Fibroblast of lung (primary cell): ENCODE measurements at regions not wholly inside any gene's neighbourhood (a gene's known extent, or its start where the extent isn't known, plus 50 kb on each side); places are given as distances from the start of the nearest gene placed in this dataset.

Experiments used
- DNase-seq, 2 donors: peaks; one replicate each; pipeline versions ENCODE4 v3.0.0 to v3.0.0-alpha.2; 2010; ENCODE audit warnings: low read depth in 2 of 2
- H2AFZ ChIP-seq: 2 replicates; pipeline ENCODE4 v1.5.1; 2012; ENCODE audit warnings: low read length, control low read depth, inconsistent platforms
- H3K27ac ChIP-seq: 2 replicates; pipeline ENCODE4 v1.5.1; 2011; ENCODE audit warnings: low read length, control low read depth; ENCODE audit not compliant: insufficient read depth
- H3K27me3 ChIP-seq: 2 replicates; pipeline ENCODE4 v1.5.1; 2011; ENCODE audit warnings: mild to moderate bottlenecking, low read length; ENCODE audit not compliant: control insufficient read depth, insufficient read depth
- H3K36me3 ChIP-seq: 2 replicates; pipeline ENCODE4 v1.5.1; 2011; ENCODE audit warnings: low read length; ENCODE audit not compliant: control insufficient read depth, insufficient read depth
- H3K4me1 ChIP-seq: 2 replicates; pipeline ENCODE4 v1.5.1; 2011; ENCODE audit warnings: low read length; ENCODE audit not compliant: control insufficient read depth, insufficient read depth; ENCODE audit errors: extremely low read depth
- H3K4me2 ChIP-seq: 2 replicates; pipeline ENCODE4 v1.5.1; 2011; ENCODE audit warnings: low read length, control low read depth; ENCODE audit not compliant: insufficient read depth; ENCODE audit errors: extremely low read depth
- H3K4me3 ChIP-seq, 4 experiments: fragments of 200-600 bp in 1 of 4; sonication (generic) in 1 of 4; replicated peaks in 1 of 4; 2 replicates each; pipeline ENCODE4 v1.5.1; 2011 to 2016; ENCODE audit warnings: low read length in 4 of 4, low read depth in 3 of 4, mild to moderate bottlenecking in 3 of 4, control low read depth in 2 of 4, inconsistent platforms in 1 of 4, mixed read lengths in 1 of 4; ENCODE audit not compliant: insufficient read depth in 1 of 4; ENCODE audit errors: control extremely low read depth in 1 of 4
- H3K79me2 ChIP-seq: 2 replicates; pipeline ENCODE4 v1.5.1; 2012; ENCODE audit warnings: mild to moderate bottlenecking, low read length, inconsistent platforms; ENCODE audit not compliant: control insufficient read depth, insufficient read depth
- H3K9ac ChIP-seq: 2 replicates; pipeline ENCODE4 v1.5.1; 2011; ENCODE audit warnings: mild to moderate bottlenecking, low read length, control low read depth; ENCODE audit not compliant: insufficient read depth
- H3K9me3 ChIP-seq: 2 replicates; pipeline ENCODE4 v1.5.1; 2012; ENCODE audit warnings: low read depth, low read length; ENCODE audit not compliant: control insufficient read depth, insufficient read depth
- H4K20me1 ChIP-seq: 2 replicates; pipeline ENCODE4 v1.5.1; 2011; ENCODE audit warnings: low read length; ENCODE audit not compliant: control insufficient read depth, insufficient read depth; ENCODE audit errors: extremely low read depth
- EZH2 ChIP-seq: IDR thresholded peaks from 2 replicates; pipeline ENCODE4 v1.5.1; 2012; ENCODE audit warnings: low read length, control low read depth, mild to moderate bottlenecking; ENCODE audit errors: missing control alignments
- TF ChIP-seq, protein P1 (sequence below), 2 donors: IDR thresholded peaks in 1 of 2; conservative IDR thresholded peaks in 1 of 2; 1 replicate in 1 of 2; 2 replicates in 1 of 2; pipeline ENCODE4 v1.5.1; 2011 to 2012; ENCODE audit warnings: low read length in 2 of 2, control low read depth in 1 of 2, inconsistent platforms in 1 of 2, low read depth in 1 of 2, mild to moderate bottlenecking in 1 of 2

DNA sequence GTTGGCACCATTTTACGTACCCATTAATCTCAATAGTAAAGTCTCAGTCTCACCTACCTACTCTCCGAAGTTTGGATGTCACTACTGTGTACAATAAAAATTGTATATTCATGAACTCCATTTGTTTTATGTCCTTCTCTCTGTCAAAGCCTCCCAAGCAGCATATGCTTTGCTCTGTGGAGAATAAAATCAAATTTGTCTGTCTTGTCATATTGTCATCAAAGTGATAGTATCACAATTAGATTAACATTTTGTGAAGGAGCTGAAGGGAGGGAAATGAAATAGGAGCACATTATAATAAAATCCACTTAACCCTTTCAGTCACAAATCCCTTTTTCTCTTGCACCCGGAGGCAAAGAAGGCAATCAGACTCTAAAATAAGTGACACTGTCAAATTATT, 177.1 kb upstream of the RRP15 start:
- H3K4me1 ChIP-seq = no peaks in the 10 kb centered on the region
- H3K36me3 ChIP-seq = no peaks in the 10 kb centered on the region
- no peak overlapping the region for H3K4me2 ChIP-seq
- H3K79me2 ChIP-seq = no peaks in the 10 kb centered on the region
- H3K27me3 ChIP-seq = no peaks in the 10 kb centered on the region
- no peak for DNase-seq
- TF ChIP-seq EZH2 = no peak
- TF ChIP-seq, protein P1, sequence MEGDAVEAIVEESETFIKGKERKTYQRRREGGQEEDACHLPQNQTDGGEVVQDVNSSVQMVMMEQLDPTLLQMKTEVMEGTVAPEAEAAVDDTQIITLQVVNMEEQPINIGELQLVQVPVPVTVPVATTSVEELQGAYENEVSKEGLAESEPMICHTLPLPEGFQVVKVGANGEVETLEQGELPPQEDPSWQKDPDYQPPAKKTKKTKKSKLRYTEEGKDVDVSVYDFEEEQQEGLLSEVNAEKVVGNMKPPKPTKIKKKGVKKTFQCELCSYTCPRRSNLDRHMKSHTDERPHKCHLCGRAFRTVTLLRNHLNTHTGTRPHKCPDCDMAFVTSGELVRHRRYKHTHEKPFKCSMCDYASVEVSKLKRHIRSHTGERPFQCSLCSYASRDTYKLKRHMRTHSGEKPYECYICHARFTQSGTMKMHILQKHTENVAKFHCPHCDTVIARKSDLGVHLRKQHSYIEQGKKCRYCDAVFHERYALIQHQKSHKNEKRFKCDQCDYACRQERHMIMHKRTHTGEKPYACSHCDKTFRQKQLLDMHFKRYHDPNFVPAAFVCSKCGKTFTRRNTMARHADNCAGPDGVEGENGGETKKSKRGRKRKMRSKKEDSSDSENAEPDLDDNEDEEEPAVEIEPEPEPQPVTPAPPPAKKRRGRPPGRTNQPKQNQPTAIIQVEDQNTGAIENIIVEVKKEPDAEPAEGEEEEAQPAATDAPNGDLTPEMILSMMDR (conservative IDR thresholded peaks at IDR 0.05 in 1 of 2, IDR thresholded peaks at IDR 0.05 in 1 of 2; ENCODE audit: low read depth in 1 of 2, low read length in 2 of 2) = no peak
- H3K9ac ChIP-seq = no peak overlapping the region
- no peak overlapping the region for H3K27ac ChIP-seq
- H3K4me3 ChIP-seq = no peak overlapping the region
- H3K9me3 ChIP-seq = no peaks in the 10 kb centered on the region
- no peaks in the 10 kb centered on the region for H4K20me1 ChIP-seq
- no peak overlapping the region for H2AFZ ChIP-seq

DNA sequence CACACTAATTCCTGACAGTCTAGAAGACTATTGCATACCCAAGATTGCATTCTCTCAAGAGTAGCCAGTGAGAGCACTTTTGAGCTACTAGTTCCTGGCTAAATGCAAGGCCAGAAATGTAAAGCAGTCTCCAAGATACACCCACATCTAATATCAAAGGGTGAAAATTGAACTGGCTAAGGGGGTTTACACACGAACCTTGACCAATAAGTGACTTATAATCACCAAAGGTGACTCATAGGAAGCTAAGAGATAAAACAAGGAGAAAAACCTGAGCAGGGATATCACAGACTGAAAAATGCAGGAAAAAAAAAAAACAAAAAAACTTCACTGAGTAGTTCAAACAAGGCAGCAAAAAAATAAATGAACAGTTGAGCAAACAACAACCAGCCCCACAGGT, 172.2 kb upstream of the RRP15 start:
- no peak overlapping the region for H3K9ac ChIP-seq
- no peaks in the 10 kb centered on the region for H3K79me2 ChIP-seq
- no peak overlapping the region for H3K4me3 ChIP-seq
- no peak overlapping the region for H3K4me2 ChIP-seq
- H3K27ac ChIP-seq = no peak overlapping the region
- no peaks in the 10 kb centered on the region for H3K27me3 ChIP-seq
- no peak for TF ChIP-seq EZH2
- TF ChIP-seq, protein P1 (conservative IDR thresholded peaks at IDR 0.05 in 1 of 2, IDR thresholded peaks at IDR 0.05 in 1 of 2; ENCODE audit: low read depth in 1 of 2, low read length in 2 of 2) = no peak
- no peaks in the 10 kb centered on the region for H3K36me3 ChIP-seq
- no peaks in the 10 kb centered on the region for H3K9me3 ChIP-seq
- DNase-seq = no peak
- no peak overlapping the region for H2AFZ ChIP-seq
- no peaks in the 10 kb centered on the region for H3K4me1 ChIP-seq
- H4K20me1 ChIP-seq = no peaks in the 10 kb centered on the region

DNA sequence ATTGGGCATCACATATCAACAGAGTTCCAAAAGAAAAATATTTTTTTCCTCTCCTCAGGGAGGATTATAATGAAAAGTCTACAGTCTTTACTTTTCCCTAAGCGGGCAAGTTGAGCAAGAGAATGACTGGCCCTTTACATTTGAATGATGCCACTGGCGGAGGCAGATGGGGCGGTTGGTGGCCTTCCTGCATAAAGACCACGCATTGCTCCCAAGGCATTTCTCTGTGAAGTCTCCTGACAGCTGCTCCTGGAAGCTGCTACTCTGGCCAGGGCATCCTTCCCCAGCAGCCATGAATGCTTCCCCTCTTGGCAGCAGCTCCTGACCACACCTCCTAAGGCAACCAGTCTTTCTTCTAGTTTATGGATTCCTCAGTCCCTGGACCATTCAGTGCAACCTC, 161.1 kb upstream of the RRP15 start:
- Histone ChIP-seq H3K4me3 (no peak overlapping the region), H3K27ac (no peak overlapping the region), H3K9me3 (no peaks in the 10 kb centered on the region), H4K20me1 (no peaks in the 10 kb centered on the region), H3K4me2 (no peak overlapping the region), H3K36me3 (no peaks in the 10 kb centered on the region), H2AFZ (no peak overlapping the region), H3K4me1 (no peaks in the 10 kb centered on the region), H3K79me2 (no peaks in the 10 kb centered on the region), H3K9ac (no peak overlapping the region), H3K27me3 (no peaks in the 10 kb centered on the region)
- TF ChIP-seq EZH2 = no peak
- TF ChIP-seq, protein P1 (conservative IDR thresholded peaks at IDR 0.05 in 1 of 2, IDR thresholded peaks at IDR 0.05 in 1 of 2; ENCODE audit: low read depth in 1 of 2, low read length in 2 of 2) = no peak
- no peak for DNase-seq
